ENCODE measurements at regions not wholly inside any gene's neighbourhood (a gene's known extent, or its start where the extent isn't known, plus 50 kb on each side); places are given as distances from the start of the nearest gene placed in this dataset.

DNA sequence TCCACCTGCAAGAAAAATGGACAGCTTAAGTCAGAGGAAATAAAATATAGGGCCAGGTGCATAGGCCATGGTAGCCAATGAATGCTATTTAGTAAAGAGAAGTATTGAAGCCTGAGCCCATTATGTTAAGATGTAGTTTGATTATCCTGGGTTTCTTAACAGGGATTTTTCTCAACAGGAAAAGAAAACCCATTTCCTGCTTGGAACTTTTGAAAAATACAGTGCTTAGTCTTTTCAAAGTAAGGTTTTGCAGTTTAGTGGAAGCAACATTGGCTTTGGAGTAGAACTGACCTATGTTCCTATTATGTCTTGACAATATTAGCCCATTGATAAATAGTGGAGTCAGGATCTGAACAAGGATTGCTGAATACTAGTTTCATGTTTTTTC, 259.5 kb upstream of the TGFBR2 start:
- TF ChIP-seq, protein P1, sequence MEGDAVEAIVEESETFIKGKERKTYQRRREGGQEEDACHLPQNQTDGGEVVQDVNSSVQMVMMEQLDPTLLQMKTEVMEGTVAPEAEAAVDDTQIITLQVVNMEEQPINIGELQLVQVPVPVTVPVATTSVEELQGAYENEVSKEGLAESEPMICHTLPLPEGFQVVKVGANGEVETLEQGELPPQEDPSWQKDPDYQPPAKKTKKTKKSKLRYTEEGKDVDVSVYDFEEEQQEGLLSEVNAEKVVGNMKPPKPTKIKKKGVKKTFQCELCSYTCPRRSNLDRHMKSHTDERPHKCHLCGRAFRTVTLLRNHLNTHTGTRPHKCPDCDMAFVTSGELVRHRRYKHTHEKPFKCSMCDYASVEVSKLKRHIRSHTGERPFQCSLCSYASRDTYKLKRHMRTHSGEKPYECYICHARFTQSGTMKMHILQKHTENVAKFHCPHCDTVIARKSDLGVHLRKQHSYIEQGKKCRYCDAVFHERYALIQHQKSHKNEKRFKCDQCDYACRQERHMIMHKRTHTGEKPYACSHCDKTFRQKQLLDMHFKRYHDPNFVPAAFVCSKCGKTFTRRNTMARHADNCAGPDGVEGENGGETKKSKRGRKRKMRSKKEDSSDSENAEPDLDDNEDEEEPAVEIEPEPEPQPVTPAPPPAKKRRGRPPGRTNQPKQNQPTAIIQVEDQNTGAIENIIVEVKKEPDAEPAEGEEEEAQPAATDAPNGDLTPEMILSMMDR (IDR thresholded peaks at IDR 0.05), result no peak
- no peak for TF ChIP-seq ZFX (IDR thresholded peaks at IDR 0.05; ENCODE audit: borderline replicate concordance)

All from 22Rv1 (cell line).